ENCODE measurements at regions not wholly inside any gene's neighbourhood (a gene's known extent, or its start where the extent isn't known, plus 50 kb on each side); places are given as distances from the start of the nearest gene placed in this dataset.

- Histone ChIP-seq H3K27ac (ENCODE audit: low read depth in 2 of 2, low read length in 1 of 2) (no peak overlapping the region), H2AFZ (ENCODE audit: low read depth) (no peak overlapping the region), H3K79me2 (ENCODE audit: insufficient read depth) (no peaks in the 10 kb centered on the region), H3K4me2 (no peak overlapping the region), H3K9ac (no peak overlapping the region), H3K36me3 (replicated peaks in 1 of 2; ENCODE audit: control insufficient read depth in 1 of 2, insufficient read depth in 2 of 2, low read length in 1 of 2) (no peaks in the 10 kb centered on the region), H3K9me2 (no peaks in the 10 kb centered on the region), H3K27me3 (ENCODE audit: insufficient read depth) (no peaks in the 10 kb centered on the region), H3K4me1 (ENCODE audit: control insufficient read depth in 1 of 2, insufficient read depth in 2 of 2, low read depth in 1 of 2, low read length in 1 of 2) (no peaks in the 10 kb centered on the region), H4K20me1 (ENCODE audit: insufficient read depth) (no peaks in the 10 kb centered on the region), H3F3A (replicated peaks; ENCODE audit: insufficient read depth) (no peaks in the 10 kb centered on the region), H3K4me3 (ENCODE audit: low read depth in 2 of 2, low read length in 1 of 2) (no peak overlapping the region), H3K9me3 (no peaks in the 10 kb centered on the region)
- WGBS (ENCODE audit: low lambda C conversion rate) = 44% methylated on average over 9 of the region's 13 CpGs
- POLR2A ChIA-PET = no interaction called here
- no peak for DNase-seq
- TF ChIP-seq MEF2A (IDR thresholded peaks at IDR 0.05; ENCODE audit: borderline replicate concordance, low read depth) = no peak
- TF ChIP-seq PBX3 (IDR thresholded peaks at IDR 0.05) = no peak
- no peak for TF ChIP-seq EZH2phosphoT487 (IDR thresholded peaks at IDR 0.05; ENCODE audit: borderline replicate concordance, low read depth)
- TF ChIP-seq FOXJ3 (CRISPR knock-in tag; IDR thresholded peaks at IDR 0.05) = no peak
- no peak for TF ChIP-seq SIN3A (IDR thresholded peaks at IDR 0.05; ENCODE audit: borderline replicate concordance, low read depth, low read length)
- TF ChIP-seq GATA2 (CRISPR knock-in tag; IDR thresholded peaks at IDR 0.05) = no peak
- CTCF ChIA-PET = interaction anchor here (0.9 kb wide), 1 partner anchor 18 kb away, joined by 3 read pairs; no protein-coding TSS in a partner anchor
Observed at GRCh38 chr11:90774727-90775566, 552.1 kb upstream of the CHORDC1 start.

GRCh38 chr11:90770007-90770406 lies 547.2 kb upstream of the CHORDC1 start:
- Histone ChIP-seq H3K27me3 (ENCODE audit: insufficient read depth) (no peaks in the 10 kb centered on the region), H4K20me1 (ENCODE audit: insufficient read depth) (no peaks in the 10 kb centered on the region), H3K27ac (ENCODE audit: low read depth in 2 of 2, low read length in 1 of 2) (no peak overlapping the region), H3K9ac (no peak overlapping the region), H3F3A (replicated peaks; ENCODE audit: insufficient read depth) (no peaks in the 10 kb centered on the region), H3K9me3 (no peaks in the 10 kb centered on the region), H3K4me3 (ENCODE audit: low read depth in 2 of 2, low read length in 1 of 2) (no peak overlapping the region), H2AFZ (ENCODE audit: low read depth) (no peak overlapping the region), H3K4me2 (no peak overlapping the region), H3K9me2 (no peaks in the 10 kb centered on the region), H3K4me1 (ENCODE audit: control insufficient read depth in 1 of 2, insufficient read depth in 2 of 2, low read depth in 1 of 2, low read length in 1 of 2) (no peaks in the 10 kb centered on the region), H3K36me3 (replicated peaks in 1 of 2; ENCODE audit: control insufficient read depth in 1 of 2, insufficient read depth in 2 of 2, low read length in 1 of 2) (no peaks in the 10 kb centered on the region), H3K79me2 (ENCODE audit: insufficient read depth) (no peaks in the 10 kb centered on the region)
- ChIA-PET CTCF (no interaction called here), POLR2A (no interaction called here)
- WGBS (ENCODE audit: low lambda C conversion rate) = 14% methylated on average over 3 of the region's 3 CpGs
- TF ChIP-seq MXI1 (IDR thresholded peaks at IDR 0.05; ENCODE audit: low read depth, low read length) (no peak), FOXM1 (IDR thresholded peaks at IDR 0.05; ENCODE audit: low read depth) (no peak), USF2 (IDR thresholded peaks at IDR 0.05; ENCODE audit: borderline replicate concordance, low read depth, low read length) (no peak)
- no peak for DNase-seq

Measured in SK-N-SH (cell line).